IPS-20b (cell line): ENCODE measurements at regions not wholly inside any gene's neighbourhood (a gene's known extent, or its start where the extent isn't known, plus 50 kb on each side); places are given as distances from the start of the nearest gene placed in this dataset.
"Not testable (repeated sequence)": the region's sequence is repeated elsewhere in the genome, so short reads cannot be mapped to it uniquely, and the experiment has no call there.

Experiments
- H3K27ac ChIP-seq: one replicate; pipeline ENCODE4 v1.5.1; 2013; ENCODE audit warnings: low read length
- H3K27me3 ChIP-seq: 2 replicates; pipeline ENCODE4 v1.6.1; 2013; ENCODE audit warnings: mild to moderate bottlenecking, low read length, inconsistent platforms; ENCODE audit not compliant: insufficient read depth
- H3K36me3 ChIP-seq: 2 replicates; pipeline ENCODE4 v1.6.1; 2013; ENCODE audit warnings: low read depth, mild to moderate bottlenecking, inconsistent platforms, low read length, moderate library complexity; ENCODE audit not compliant: insufficient read depth
- H3K4me1 ChIP-seq: 2 replicates; pipeline ENCODE4 v1.6.1; 2013; ENCODE audit warnings: mild to moderate bottlenecking, control low read depth, inconsistent platforms, low read length, moderate library complexity; ENCODE audit not compliant: insufficient read depth
- H3K4me3 ChIP-seq: 2 replicates; pipeline ENCODE4 v1.5.1; 2013; ENCODE audit warnings: mild to moderate bottlenecking, low read length, inconsistent platforms
- H3K9ac ChIP-seq: 2 replicates; pipeline ENCODE4 v1.6.1; 2013; ENCODE audit warnings: low read depth, mild to moderate bottlenecking, inconsistent platforms, low read length, moderate library complexity
- H3K9me3 ChIP-seq: 2 replicates; pipeline ENCODE4 v1.6.1; 2013; ENCODE audit warnings: mild to moderate bottlenecking, low read depth, low read length, inconsistent platforms; ENCODE audit not compliant: insufficient read depth

DNA sequence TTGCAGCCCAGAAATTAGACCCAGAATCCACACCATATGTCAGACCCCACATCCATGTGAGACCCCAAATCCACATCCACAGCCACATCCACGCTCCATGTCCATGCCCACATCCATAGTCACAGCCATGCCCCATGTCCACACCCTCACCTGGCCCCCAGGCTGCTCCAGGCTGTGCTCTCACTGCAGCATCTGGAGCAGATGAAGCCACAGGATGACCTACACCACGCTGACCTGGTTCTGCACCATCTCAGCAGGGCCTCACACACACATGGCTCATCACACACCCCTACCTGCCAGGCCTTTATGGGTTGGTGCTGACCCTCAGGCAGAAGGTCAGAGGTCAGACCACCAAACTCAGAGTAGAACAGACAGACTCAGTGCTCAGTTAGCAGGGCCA, 660.0 kb upstream of the DEFB115 start:
- not testable (repeated sequence) for H3K4me3 ChIP-seq, H3K4me1 ChIP-seq, H3K27me3 ChIP-seq, H3K9me3 ChIP-seq, H3K27ac ChIP-seq, H3K9ac ChIP-seq, H3K36me3 ChIP-seq

DNA sequence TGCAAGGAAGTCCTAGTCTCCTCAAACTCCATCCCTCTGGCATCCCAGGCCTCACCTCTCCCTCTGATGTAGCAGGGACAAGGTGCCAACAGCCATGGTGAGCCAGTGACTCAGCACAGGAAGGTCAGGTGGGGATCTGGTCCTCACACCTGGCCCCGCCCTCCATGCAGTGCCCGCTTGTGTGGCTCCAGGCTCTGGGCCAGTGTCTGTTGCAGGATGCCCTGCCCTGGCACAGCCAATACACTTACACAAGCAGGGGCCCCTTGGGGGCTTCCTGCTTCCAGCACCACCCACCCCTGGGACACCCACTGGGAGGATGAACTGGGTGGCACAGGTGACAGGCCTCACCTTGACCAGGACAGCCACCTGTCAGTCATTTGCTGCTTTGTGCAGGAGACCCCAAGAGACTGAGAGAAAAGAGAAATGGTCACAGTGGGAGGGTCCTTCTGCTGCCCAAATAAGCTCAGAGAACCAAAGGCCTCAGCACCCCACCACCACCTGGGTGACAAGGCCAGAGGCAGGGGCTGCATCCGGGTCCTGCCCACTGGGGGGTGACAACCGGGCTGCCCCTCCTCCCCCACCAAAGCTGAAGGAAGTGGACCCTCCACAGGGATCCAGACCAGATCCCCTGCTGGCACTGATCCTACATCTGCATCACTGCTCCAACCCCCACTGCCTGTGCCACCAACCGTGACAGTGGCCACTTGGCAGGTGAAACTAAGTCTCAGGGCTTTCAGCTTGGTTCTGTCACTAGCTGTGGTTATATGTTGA, 658.8 kb upstream of the DEFB115 start:
- Histone ChIP-seq H3K27ac (no peak overlapping the region), H3K36me3 (no peaks in the 10 kb centered on the region), H3K9ac (no peak overlapping the region), H3K4me3 (no peak overlapping the region), H3K27me3 (no peaks in the 10 kb centered on the region), H3K4me1 (no peaks in the 10 kb centered on the region), H3K9me3 (no peaks in the 10 kb centered on the region)

DNA sequence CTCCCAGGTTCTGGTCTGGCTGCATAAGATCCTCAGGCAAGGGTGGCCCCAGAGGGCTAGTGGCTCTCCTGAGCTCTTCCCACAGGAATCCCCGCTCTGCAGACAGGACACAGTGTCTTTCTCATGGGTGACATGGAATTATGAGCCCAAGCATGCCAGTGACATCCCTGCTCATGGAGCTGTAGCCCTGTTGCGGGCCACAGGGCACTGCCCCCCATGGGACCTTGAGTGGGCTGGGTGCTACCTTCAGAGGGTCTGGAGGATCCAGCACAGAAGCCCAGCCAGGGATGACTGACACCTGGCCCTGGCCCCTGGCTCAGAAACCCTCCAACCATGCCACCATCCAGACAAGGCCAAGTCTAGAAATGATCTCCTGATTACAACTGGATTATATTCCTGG, 657.5 kb upstream of the DEFB115 start:
- no peaks in the 10 kb centered on the region for H3K27me3 ChIP-seq
- H3K9me3 ChIP-seq, result no peaks in the 10 kb centered on the region
- no peaks in the 10 kb centered on the region for H3K4me1 ChIP-seq
- H3K9ac ChIP-seq, result no peak overlapping the region
- H3K4me3 ChIP-seq, result no peak overlapping the region
- H3K36me3 ChIP-seq, result no peaks in the 10 kb centered on the region
- no peak overlapping the region for H3K27ac ChIP-seq

DNA sequence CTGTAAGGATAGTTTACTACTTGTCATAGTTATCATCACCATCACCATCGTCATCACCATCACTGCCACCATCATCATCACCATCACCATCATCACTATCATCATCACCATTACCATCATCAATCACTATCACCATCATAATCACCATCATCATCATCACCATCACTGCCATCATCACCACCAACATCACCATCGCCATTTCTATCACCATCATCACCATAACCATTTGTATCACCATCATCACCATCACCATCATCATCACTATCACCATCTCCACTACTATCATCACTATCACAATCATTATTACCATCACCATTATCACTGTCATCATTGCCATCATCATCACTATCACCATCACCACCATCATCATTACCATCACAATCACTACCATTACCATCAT, 655.5 kb upstream of the DEFB115 start:
- H3K4me3 ChIP-seq, result no peak overlapping the region
- H3K9me3 ChIP-seq, result peaks cover 6% of the 10 kb centered on the region
- H3K4me1 ChIP-seq, result no peaks in the 10 kb centered on the region
- H3K36me3 ChIP-seq, result no peaks in the 10 kb centered on the region
- no peaks in the 10 kb centered on the region for H3K27me3 ChIP-seq
- no peak overlapping the region for H3K27ac ChIP-seq
- H3K9ac ChIP-seq, result no peak overlapping the region

DNA sequence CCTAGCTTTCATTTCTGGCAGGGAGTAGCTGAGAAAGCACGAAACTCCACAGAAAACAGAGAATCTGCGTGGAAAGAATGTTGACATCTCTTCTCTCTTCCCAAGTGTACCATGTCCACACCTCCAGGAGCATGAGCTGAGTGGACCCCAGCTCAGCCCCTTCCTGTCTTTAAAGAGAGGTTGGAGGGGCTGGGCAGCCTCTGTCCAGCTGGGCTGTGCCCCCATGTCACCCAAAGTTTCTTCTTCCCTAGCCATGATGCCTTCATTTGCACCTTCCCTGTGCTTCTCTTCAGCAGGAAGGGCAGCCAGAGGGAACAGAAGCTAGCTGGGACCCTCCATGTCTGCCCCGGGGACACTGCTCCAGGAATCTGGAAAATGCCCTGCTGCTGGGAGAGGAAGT, 655.0 kb upstream of the DEFB115 start:
- Histone ChIP-seq H3K9me3 (peaks cover 9% of the 10 kb centered on the region), H3K27ac (no peak overlapping the region), H3K9ac (no peak overlapping the region), H3K4me1 (no peaks in the 10 kb centered on the region), H3K4me3 (no peak overlapping the region), H3K27me3 (no peaks in the 10 kb centered on the region), H3K36me3 (no peaks in the 10 kb centered on the region)

DNA sequence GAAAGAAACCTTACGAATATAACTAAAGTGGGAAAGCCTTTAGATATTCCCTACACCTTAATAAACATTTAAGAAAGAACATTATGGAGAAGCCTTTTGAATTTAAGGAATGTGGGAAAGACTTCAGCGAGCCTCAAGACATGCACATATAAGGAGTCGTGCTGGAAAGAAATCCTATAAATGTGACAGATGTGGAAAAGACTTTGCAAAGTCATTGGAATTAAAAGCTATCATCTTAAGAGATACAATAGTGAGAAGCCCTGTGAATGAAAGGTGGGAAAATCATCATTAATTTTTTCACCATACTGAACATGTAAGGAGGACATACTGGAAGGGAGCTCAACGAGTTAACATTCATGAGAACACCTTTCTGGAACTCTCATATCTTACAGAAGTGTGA, 650.5 kb upstream of the DEFB115 start:
- Histone ChIP-seq H3K4me3 (no peak overlapping the region), H3K9me3 (peaks cover 14% of the 10 kb centered on the region), H3K36me3 (no peaks in the 10 kb centered on the region), H3K27ac (no peak overlapping the region), H3K27me3 (no peaks in the 10 kb centered on the region), H3K9ac (no peak overlapping the region), H3K4me1 (no peaks in the 10 kb centered on the region)

DNA sequence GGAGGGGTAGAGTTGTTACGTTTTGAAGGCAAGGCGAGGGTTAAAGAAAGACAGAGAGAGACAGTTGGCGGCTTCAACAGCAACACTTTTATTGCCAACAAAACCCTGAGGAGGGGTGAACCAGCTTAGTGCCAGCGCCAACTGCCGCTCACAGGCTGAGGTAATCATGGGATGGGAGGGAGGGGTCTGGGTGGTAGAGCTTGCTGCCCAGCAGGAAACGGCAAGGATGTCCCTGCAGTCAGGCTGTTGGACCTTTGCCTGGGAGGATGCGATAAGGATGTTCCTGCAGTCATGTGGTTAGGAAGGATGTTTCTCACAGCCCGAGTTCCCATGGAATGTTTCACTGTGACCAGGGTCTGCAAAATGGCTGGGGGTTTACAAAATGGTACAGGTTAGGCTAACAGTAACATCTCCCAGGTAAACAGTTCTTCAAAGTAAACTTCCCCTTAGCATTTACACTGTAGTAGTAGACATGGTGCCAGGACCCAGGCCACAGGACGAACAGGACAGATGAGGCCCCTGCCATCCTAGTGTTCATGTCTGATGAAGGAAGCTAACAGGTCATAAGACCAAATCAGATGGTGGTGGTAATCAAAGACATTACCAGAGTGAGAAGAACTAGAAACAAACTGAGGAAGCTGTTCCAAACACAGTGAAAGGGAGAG, 647.3 kb upstream of the DEFB115 start:
- Histone ChIP-seq H3K36me3 (no peaks in the 10 kb centered on the region), H3K9me3 (peaks cover 14% of the 10 kb centered on the region), H3K4me1 (no peaks in the 10 kb centered on the region), H3K27me3 (no peaks in the 10 kb centered on the region), H3K9ac (no peak overlapping the region), H3K27ac (no peak overlapping the region), H3K4me3 (no peak overlapping the region)

DNA sequence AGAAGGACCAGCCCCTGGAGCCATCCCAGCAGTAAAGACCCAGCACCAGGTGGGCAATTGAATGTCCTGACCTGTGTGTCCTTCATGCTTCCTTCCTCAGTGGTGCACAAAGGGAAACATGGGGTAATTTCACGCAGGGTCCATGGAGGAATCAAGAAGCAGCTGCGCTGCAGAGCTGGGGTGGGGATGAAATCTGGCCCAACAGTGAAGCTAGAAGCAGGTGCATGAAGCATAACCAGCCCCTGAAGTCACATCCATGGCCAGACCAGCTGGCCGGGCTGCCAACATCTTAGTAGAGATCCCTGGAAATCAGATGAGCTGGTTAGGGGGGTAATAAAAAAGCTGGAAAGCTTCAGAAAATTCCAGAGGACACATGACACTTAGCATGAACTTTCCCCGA, 646.7 kb upstream of the DEFB115 start:
- no peak overlapping the region for H3K27ac ChIP-seq
- H3K4me3 ChIP-seq, result no peak overlapping the region
- H3K27me3 ChIP-seq, result no peaks in the 10 kb centered on the region
- no peaks in the 10 kb centered on the region for H3K36me3 ChIP-seq
- H3K4me1 ChIP-seq, result no peaks in the 10 kb centered on the region
- H3K9me3 ChIP-seq, result peaks cover 14% of the 10 kb centered on the region; the same call in 1 of the 2 replicates
- no peak overlapping the region for H3K9ac ChIP-seq

DNA sequence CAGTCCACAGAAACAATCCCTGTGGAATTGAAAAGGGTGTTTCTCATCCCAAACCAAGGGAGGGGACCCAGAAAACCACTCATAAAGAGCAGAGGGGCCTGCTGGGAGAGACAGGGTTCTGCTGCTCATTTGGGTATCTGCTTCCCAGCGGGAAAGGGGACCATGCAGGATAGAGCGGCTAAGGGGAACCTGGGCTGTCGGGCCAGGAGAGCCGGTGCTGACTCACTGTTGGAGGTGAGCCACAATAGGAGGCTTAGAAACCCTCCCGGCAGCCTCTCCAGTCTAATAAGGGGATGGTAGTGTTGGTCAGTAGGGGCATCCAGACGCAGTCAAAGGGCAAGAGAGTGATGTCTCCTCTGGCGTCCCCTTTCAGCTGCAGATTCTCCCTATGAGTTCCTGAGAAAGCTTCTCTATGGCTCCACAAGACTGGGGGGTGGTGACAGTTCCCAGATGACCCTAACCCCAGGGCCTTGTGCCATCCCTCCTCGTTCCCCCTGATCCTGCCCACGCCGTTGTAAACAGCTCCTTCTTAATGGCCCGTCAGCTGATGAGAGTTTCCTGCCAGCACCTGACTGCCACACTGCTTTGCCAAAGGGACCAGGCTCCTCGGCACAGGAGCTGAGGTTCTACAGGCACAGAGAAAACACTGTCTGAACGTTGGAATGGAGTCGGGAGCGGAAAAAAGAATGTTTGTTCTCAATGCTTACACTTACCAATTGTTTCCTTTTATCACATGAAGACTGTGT, 646.1 kb upstream of the DEFB115 start:
- Histone ChIP-seq H3K9me3 (peaks cover 13% of the 10 kb centered on the region; the same call in 1 of the 2 replicates), H3K27ac (no peak overlapping the region), H3K27me3 (no peaks in the 10 kb centered on the region), H3K4me1 (no peaks in the 10 kb centered on the region), H3K36me3 (no peaks in the 10 kb centered on the region), H3K9ac (no peak overlapping the region), H3K4me3 (no peak overlapping the region)

DNA sequence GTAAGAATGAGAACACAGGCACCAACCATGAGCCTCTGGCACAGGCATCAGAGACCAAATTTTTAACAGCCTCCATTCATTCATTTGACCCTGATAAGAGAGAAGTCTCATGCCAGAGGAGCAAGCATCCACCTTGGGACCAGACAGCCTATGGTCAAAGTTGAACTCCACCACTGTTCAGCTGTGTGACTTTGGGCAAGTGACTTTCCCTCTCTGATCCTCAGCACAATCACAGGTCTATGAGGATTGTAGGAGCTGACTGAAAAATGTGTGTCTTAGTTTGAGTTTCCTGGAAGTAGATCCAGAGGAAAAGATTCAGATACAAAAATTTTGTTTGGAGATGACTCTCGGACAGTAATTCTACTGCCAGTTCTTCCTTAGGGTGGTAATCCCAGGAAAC, 645.1 kb upstream of the DEFB115 start:
- H3K4me1 ChIP-seq, result no peaks in the 10 kb centered on the region

DNA sequence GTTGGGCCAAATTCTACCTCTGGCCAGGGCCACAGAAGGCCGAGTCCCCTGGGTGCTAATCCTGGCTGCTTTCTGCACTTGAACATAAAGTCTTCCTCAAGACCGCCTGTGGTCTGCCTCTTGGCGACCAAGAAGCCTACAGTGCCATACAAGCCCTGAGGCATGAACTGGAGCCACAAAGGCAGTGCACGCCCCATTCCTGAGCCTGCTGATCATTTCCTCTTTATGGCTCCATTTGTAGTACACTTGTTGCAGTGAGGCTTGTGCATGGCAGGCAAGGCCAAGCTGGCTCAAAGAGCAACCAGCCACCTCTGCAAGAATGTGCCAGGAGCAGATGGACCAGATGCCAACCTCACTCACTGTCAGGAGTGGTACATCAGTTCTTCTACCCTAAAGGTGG, 636.1 kb upstream of the DEFB115 start:
- H3K9ac ChIP-seq, H3K36me3 ChIP-seq, H3K4me1 ChIP-seq, H3K9me3 ChIP-seq, H3K4me3 ChIP-seq, H3K27ac ChIP-seq, H3K27me3 ChIP-seq: not testable (repeated sequence)

More for the DNA sequence above, 645.1 kb upstream of the DEFB115 start:
- H3K9ac ChIP-seq, result no peak overlapping the region
- no peaks in the 10 kb centered on the region for H3K36me3 ChIP-seq
- no peaks in the 10 kb centered on the region for H3K27me3 ChIP-seq
- H3K4me3 ChIP-seq, result no peak overlapping the region
- 0 out of 2 replicates have a peak, but pooled peaks cover 5% of the 10 kb centered on the region for H3K9me3 ChIP-seq
- H3K27ac ChIP-seq, result no peak overlapping the region

DNA sequence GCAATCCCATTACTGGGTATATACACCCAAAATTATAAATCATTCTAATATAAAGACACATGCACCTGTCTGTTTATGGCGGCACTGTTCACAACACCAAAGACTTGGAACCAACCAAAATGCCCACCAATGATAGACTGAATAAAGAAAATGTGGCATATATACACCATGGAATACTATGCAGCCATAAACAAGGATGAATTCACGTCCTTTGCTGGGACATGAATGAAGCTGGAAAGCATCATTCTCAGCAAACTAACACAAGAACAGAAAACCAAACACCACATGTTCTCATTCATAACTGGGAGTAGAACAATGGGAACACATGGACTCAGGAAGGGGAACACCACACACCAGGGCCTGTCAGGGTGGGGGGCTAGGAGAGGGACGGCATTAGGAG, 633.2 kb upstream of the DEFB115 start:
- H3K27ac ChIP-seq, H3K9ac ChIP-seq, H3K4me1 ChIP-seq, H3K4me3 ChIP-seq, H3K36me3 ChIP-seq, H3K9me3 ChIP-seq, H3K27me3 ChIP-seq: not testable (repeated sequence)
